HCT116 (cell line): ENCODE measurements at regions not wholly inside any gene's neighbourhood (a gene's known extent, or its start where the extent isn't known, plus 50 kb on each side); places are given as distances from the start of the nearest gene placed in this dataset.

Experiments used
- ATAC-seq: fragments of 200-7000 bp; cut with Tn5 transposase; 2 replicates; pipeline ENCODE4 v1.9.1; 2020; ENCODE audit warnings: mild to moderate bottlenecking, moderate library complexity
- BruUV-seq: library from RNA; stranded (reverse); fragments of 400-500 nt; replicated peaks from 2 replicates; lab custom pipeline; 2021; lab: Mats Ljungman, UMichigan
- CTCF ChIA-PET: fragments of 300-600 bp; sonication (Branson Sonifier 250); formaldehyde crosslinking; loops from one replicate; lab custom pipeline; 2021; ENCODE audit warnings: antibody characterized with exemption; lab: Charles Lee
- POLR2A ChIA-PET: fragments of 300-600, 350-600 bp; sonication (Branson Sonifier 250); formaldehyde crosslinking; loops from one replicate; lab custom pipeline; 2021; ENCODE audit warnings: antibody characterized with exemption; lab: Charles Lee
- RAD21 ChIA-PET, 2 experiments: fragments of 300-600 bp; sonication (Branson Sonifier 250); formaldehyde crosslinking; loops; one replicate each; lab custom pipeline; 2023; ENCODE audit warnings: low total read pairs in 2 of 2; ENCODE audit not compliant: uncharacterized antibody in 2 of 2, unreplicated experiment in 2 of 2, low non-redundant PET in 1 of 2; lab: Charles Lee
- DNase-seq: peaks from one replicate; pipeline ENCODE4 v3.0.0-alpha.2; 2010; ENCODE audit warnings: low read depth, low spot score
- H2AFZ ChIP-seq: fragments of 200-600 bp; shearing (Covaris generic), sonication (generic); 2 replicates; pipeline ENCODE4 v1.6.1; 2017; ENCODE audit warnings: low read depth, mixed run types, mixed read lengths, antibody characterized with exemption, low read length; ENCODE audit not compliant: poor library complexity, severe bottlenecking
- H3K27ac ChIP-seq: 2 replicates; pipeline ENCODE4 v1.5.1; 2012; ENCODE audit warnings: low read depth, low read length
- H3K27me3 ChIP-seq: fragments of 200-600 bp; sonication (generic); 2 replicates; pipeline ENCODE4 v1.6.1; 2016; ENCODE audit warnings: mixed run types, low read length, mixed read lengths; ENCODE audit not compliant: insufficient read depth
- H3K36me3 ChIP-seq, 2 experiments: fragments of 200-500 bp in 1 of 2; fragments of 200-600 bp in 1 of 2; sonication (Bioruptor generic) in 1 of 2; sonication (generic) in 1 of 2; 2 replicates each; pipeline versions ENCODE4 v1.5.1 to v1.6.1; 2014 to 2016; ENCODE audit warnings: low read length in 2 of 2, inconsistent platforms in 1 of 2, mixed read lengths in 1 of 2, mixed run types in 1 of 2; ENCODE audit not compliant: insufficient read depth in 2 of 2, control insufficient read depth in 1 of 2
- H3K4me1 ChIP-seq, 2 experiments: fragments of 200-600 bp in 1 of 2; sonication (generic) in 1 of 2; 2 replicates each; pipeline versions ENCODE4 v1.5.1 to v1.6.1; 2012 to 2017; ENCODE audit warnings: low read length in 2 of 2, inconsistent platforms in 1 of 2, mild to moderate bottlenecking in 1 of 2, mixed read lengths in 1 of 2, mixed run types in 1 of 2, moderate library complexity in 1 of 2; ENCODE audit not compliant: insufficient read depth in 2 of 2, control insufficient read depth in 1 of 2
- H3K4me2 ChIP-seq: fragments of 200-600 bp; sonication (generic); 2 replicates; pipeline ENCODE4 v1.6.1; 2017; ENCODE audit warnings: mixed run types, low read length, mixed read lengths
- H3K4me3 ChIP-seq, 2 experiments: fragments of 200-600 bp in 1 of 2; sonication (generic) in 1 of 2; replicated peaks in 1 of 2; 2 replicates each; pipeline ENCODE4 v1.5.1; 2011 to 2016; ENCODE audit warnings: low read length in 2 of 2, control low read depth in 1 of 2, low read depth in 1 of 2, mild to moderate bottlenecking in 1 of 2, mixed read lengths in 1 of 2, mixed run types in 1 of 2
- H3K79me2 ChIP-seq: fragments of 200-600 bp; sonication (generic); 2 replicates; pipeline ENCODE4 v1.6.1; 2017; ENCODE audit warnings: mild to moderate bottlenecking, mixed run types, low read length, moderate library complexity, mixed read lengths; ENCODE audit not compliant: insufficient read depth
- H3K9ac ChIP-seq: fragments of 200-600 bp; sonication (generic); 2 replicates; pipeline ENCODE4 v1.6.1; 2016; ENCODE audit warnings: low read length, mixed read lengths
- H3K9me2 ChIP-seq: fragments of 200-600 bp; sonication (generic), shearing (Covaris generic); 2 replicates; pipeline ENCODE4 v1.6.1; 2017; ENCODE audit warnings: mixed run types, mild to moderate bottlenecking, moderate library complexity; ENCODE audit not compliant: insufficient read depth
- H3K9me3 ChIP-seq, 2 experiments: fragments of 200-500 bp in 1 of 2; fragments of 200-600 bp in 1 of 2; sonication (Bioruptor generic) in 1 of 2; sonication (generic) in 1 of 2; 2 replicates each; pipeline ENCODE4 v1.6.1; 2014 to 2017; ENCODE audit warnings: low read length in 2 of 2, mixed read lengths in 2 of 2, inconsistent platforms in 1 of 2, low read depth in 1 of 2, mild to moderate bottlenecking in 1 of 2, mixed run types in 1 of 2, moderate library complexity in 1 of 2; ENCODE audit not compliant: control insufficient read depth in 1 of 2, insufficient read depth in 1 of 2
- H4K20me1 ChIP-seq: fragments of 200-600 bp; sonication (generic), shearing (Covaris generic); 2 replicates; pipeline ENCODE4 v1.6.1; 2017; ENCODE audit warnings: mixed run types, mild to moderate bottlenecking, moderate library complexity; ENCODE audit not compliant: insufficient read depth
- ELF1 ChIP-seq: IDR thresholded peaks from 2 replicates; pipeline ENCODE4 v1.6.1; 2012; ENCODE audit warnings: low read depth, borderline replicate concordance
- EZH2 ChIP-seq: fragments of 200-600 bp; sonication (generic); IDR thresholded peaks from 2 replicates; pipeline ENCODE4 v1.6.1; 2017; ENCODE audit warnings: antibody characterized with exemption, mixed run types
- JUND ChIP-seq: IDR thresholded peaks from 2 replicates; pipeline ENCODE4 v1.6.1; 2012
- POLR2AphosphoS5 ChIP-seq: IDR thresholded peaks from 2 replicates; pipeline ENCODE4 v1.6.1; 2011; ENCODE audit warnings: mild to moderate bottlenecking, low read depth, low read length, moderate library complexity
- SIN3A ChIP-seq: IDR thresholded peaks from 2 replicates; pipeline ENCODE4 v1.6.1; 2012; ENCODE audit warnings: low read depth
- SP1 ChIP-seq: IDR thresholded peaks from 2 replicates; pipeline ENCODE4 v1.6.1; 2012; ENCODE audit warnings: low read depth
- SRF ChIP-seq: IDR thresholded peaks from 2 replicates; pipeline ENCODE4 v1.6.1; 2012; ENCODE audit warnings: low read depth
- ZNF274 ChIP-seq: fragments of 200-500 bp; sonication (Bioruptor generic); IDR thresholded peaks from 2 replicates; pipeline ENCODE4 v1.6.1; 2014; ENCODE audit warnings: mild to moderate bottlenecking, low read depth, low read length, inconsistent platforms
- intact Hi-C: fragments of 100-400 bp; cut with micrococcal nuclease; formaldehyde crosslinking; loops from 2 replicates; pipeline ENCODE4 v1.10.0; 2022

DNA sequence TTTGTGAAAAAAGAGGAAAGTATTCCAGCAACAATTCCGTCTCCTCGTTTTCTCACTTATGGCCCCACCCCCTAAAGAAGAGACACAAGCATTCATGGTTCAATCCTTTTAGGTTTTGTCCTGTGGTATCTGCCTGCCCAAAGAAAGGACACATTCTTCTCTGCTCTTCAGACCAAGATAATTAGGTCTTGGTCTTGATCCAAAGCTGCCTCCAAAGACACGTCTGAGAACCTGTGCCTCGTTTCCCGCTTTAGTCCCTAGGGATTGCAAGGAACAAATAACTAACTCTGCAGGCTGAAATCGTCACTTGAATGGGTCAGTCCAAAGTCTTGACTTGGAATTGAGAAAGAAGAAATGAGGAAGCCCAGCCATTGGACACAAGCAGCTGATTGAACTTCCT lies 202.7 kb upstream of the FAR2 start:
- ATAC-seq (no peak), DNase-seq (no peak)
- intact Hi-C loops = no loop called here
- POLR2A ChIA-PET = no interaction called here
- H3K27ac ChIP-seq = no peak overlapping the region
- H3K36me3 ChIP-seq = no peaks in the 10 kb centered on the region
- H3K9ac ChIP-seq = no peak overlapping the region
- H3K4me2 ChIP-seq = no peak overlapping the region
- no peak overlapping the region for H2AFZ ChIP-seq
- BruUV-seq = no TSS peak
- H4K20me1 ChIP-seq = no peaks in the 10 kb centered on the region
- H3K4me1 ChIP-seq = no peaks in the 10 kb centered on the region
- TF ChIP-seq SIN3A = no peak
- TF ChIP-seq SP1 = no peak
- TF ChIP-seq ZNF274 = no peak
- no peak for TF ChIP-seq ELF1
- TF ChIP-seq POLR2AphosphoS5 = no peak
- TF ChIP-seq SRF = no peak
- no peak overlapping the region for H3K4me3 ChIP-seq
- H3K79me2 ChIP-seq = no peaks in the 10 kb centered on the region
- H3K27me3 ChIP-seq = no peaks in the 10 kb centered on the region
- CTCF ChIA-PET = no interaction called here
- no peaks in the 10 kb centered on the region for H3K9me3 ChIP-seq
- RAD21 ChIA-PET = no interaction called here
- H3K9me2 ChIP-seq = no peaks in the 10 kb centered on the region

DNA sequence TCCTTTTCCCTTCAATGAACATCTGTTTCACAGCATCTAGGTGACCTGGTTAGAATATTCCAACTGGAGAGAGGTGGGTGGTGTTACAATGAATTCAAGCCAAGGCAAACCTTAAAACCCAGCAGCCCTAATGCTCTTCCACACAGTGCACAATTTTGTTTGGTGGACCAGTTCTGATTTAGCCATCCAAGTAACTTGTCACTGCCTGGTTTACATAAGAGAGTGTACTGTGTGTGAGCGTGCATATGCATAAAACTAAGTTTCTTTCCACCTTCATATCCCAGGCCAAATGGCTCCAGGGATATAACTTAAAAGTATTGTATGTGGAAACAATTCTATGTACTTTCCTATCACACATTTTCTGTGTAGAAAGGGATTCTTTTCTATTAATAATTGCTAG lies 200.4 kb upstream of the FAR2 start:
- Histone ChIP-seq H3K27me3 (no peaks in the 10 kb centered on the region), H3K9me2 (no peaks in the 10 kb centered on the region), H3K9ac (no peak overlapping the region), H3K27ac (no peak overlapping the region), H3K4me2 (no peak overlapping the region), H2AFZ (no peak overlapping the region), H3K4me3 (no peak overlapping the region), H4K20me1 (no peaks in the 10 kb centered on the region), H3K79me2 (no peaks in the 10 kb centered on the region), H3K4me1 (no peaks in the 10 kb centered on the region), H3K9me3 (no peaks in the 10 kb centered on the region), H3K36me3 (no peaks in the 10 kb centered on the region)
- DNase-seq (no peak), ATAC-seq (no peak)
- TF ChIP-seq SP1 (no peak), JUND (no peak), EZH2 (no peak)
- ChIA-PET POLR2A (no interaction called here), CTCF (no interaction called here), RAD21 (no interaction called here)
- BruUV-seq = no TSS peak
- intact Hi-C loops = no loop called here
